SJSA1 (cell line): ENCODE measurements at regions not wholly inside any gene's neighbourhood (a gene's known extent, or its start where the extent isn't known, plus 50 kb on each side); places are given as distances from the start of the nearest gene placed in this dataset.

ENCODE experiments used
- DNase-seq, 2 experiments: peaks; one replicate each; pipeline ENCODE4 v3.0.0-alpha.2; 2015 to 2020; ENCODE audit warnings: low spot score in 2 of 2, low read depth in 1 of 2
- H3K27ac ChIP-seq: fragments of 250-450 bp; sonication (Bioruptor Pico); 2 replicates; pipeline ENCODE4 v1.5.1; 2020; ENCODE audit warnings: mild to moderate bottlenecking, moderate library complexity
- H3K27me3 ChIP-seq: fragments of 250-450 bp; sonication (Bioruptor Pico); replicated peaks from 2 replicates; pipeline ENCODE4 v1.5.1; 2020; ENCODE audit warnings: mild to moderate bottlenecking, moderate library complexity
- H3K36me3 ChIP-seq: fragments of 250-450 bp; sonication (Bioruptor Pico); 2 replicates; pipeline ENCODE4 v1.5.1; 2020; ENCODE audit warnings: mild to moderate bottlenecking
- H3K4me1 ChIP-seq: fragments of 250-450 bp; sonication (Bioruptor Pico); replicated peaks from 2 replicates; pipeline ENCODE4 v1.6.1; 2021; ENCODE audit warnings: mild to moderate bottlenecking
- H3K4me3 ChIP-seq: fragments of 250-450 bp; sonication (Bioruptor Pico); 2 replicates; pipeline ENCODE4 v1.5.1; 2020; ENCODE audit warnings: mild to moderate bottlenecking
- H3K9me3 ChIP-seq: fragments of 250-450 bp; sonication (Bioruptor Pico); replicated peaks from 2 replicates; pipeline ENCODE4 v1.5.1; 2020; ENCODE audit warnings: mild to moderate bottlenecking

GRCh38 chr18:60804415-60804814, 431.8 kb upstream of the MC4R start:
- no peaks in the 10 kb centered on the region for H3K36me3 ChIP-seq
- H3K27ac ChIP-seq: no peak overlapping the region
- no peaks in the 10 kb centered on the region for H3K27me3 ChIP-seq
- no peak for DNase-seq
- H3K4me3 ChIP-seq: no peak overlapping the region
- no peaks in the 10 kb centered on the region for H3K4me1 ChIP-seq
- H3K9me3 ChIP-seq: no peaks in the 10 kb centered on the region

GRCh38 chr18:60809937-60810336, 437.4 kb upstream of the MC4R start:
- no peaks in the 10 kb centered on the region for H3K36me3 ChIP-seq
- no peaks in the 10 kb centered on the region for H3K27me3 ChIP-seq
- H3K4me3 ChIP-seq: no peak overlapping the region
- H3K27ac ChIP-seq: no peak overlapping the region
- no peak for DNase-seq
- H3K9me3 ChIP-seq: no peaks in the 10 kb centered on the region
- H3K4me1 ChIP-seq: no peaks in the 10 kb centered on the region

DNA sequence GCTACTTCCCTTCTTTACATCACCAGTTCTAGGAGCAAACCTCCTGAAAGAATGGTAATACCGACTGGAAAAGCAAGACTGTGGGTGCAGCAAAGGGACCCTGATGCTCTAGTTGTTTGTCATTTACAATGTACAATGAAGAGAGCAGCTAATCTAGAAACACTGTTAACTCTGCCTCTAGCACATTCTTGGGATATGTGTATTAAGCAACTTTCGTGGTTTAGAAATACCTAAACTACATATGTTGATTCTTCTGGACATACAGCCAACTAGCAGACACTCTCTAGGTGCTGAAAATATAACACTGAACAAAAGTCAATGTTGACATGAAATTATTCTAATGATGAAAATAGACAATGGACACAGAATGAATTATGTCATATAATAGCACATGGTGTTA, 440.3 kb upstream of the MC4R start:
- no peak overlapping the region for H3K27ac ChIP-seq
- no peaks in the 10 kb centered on the region for H3K27me3 ChIP-seq
- no peaks in the 10 kb centered on the region for H3K36me3 ChIP-seq
- no peak for DNase-seq
- H3K9me3 ChIP-seq: no peaks in the 10 kb centered on the region
- H3K4me1 ChIP-seq: no peaks in the 10 kb centered on the region
- H3K4me3 ChIP-seq: no peak overlapping the region

DNA sequence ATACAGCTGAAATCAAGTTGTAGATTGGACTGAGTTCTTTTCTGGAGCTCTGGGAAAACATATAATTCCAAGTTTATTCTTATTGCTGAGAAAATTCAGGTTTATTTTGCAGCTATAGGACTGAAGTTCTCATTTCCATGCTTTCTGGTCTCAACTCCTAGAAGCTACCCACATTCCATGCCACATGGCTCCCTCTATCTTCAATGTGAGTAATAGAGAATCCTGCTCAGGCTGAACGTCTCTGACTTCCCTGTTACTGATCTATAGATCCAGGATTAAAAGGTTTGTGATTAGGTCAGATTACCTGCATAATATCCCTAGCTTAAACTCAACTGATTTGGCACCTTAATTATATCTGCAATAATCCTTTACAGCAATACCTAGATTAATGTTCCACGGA, 453.8 kb upstream of the MC4R start:
- no peaks in the 10 kb centered on the region for H3K9me3 ChIP-seq
- no peak overlapping the region for H3K27ac ChIP-seq
- H3K36me3 ChIP-seq: no peaks in the 10 kb centered on the region
- H3K27me3 ChIP-seq: no peaks in the 10 kb centered on the region
- DNase-seq: no peak
- H3K4me3 ChIP-seq: no peak overlapping the region
- no peaks in the 10 kb centered on the region for H3K4me1 ChIP-seq

DNA sequence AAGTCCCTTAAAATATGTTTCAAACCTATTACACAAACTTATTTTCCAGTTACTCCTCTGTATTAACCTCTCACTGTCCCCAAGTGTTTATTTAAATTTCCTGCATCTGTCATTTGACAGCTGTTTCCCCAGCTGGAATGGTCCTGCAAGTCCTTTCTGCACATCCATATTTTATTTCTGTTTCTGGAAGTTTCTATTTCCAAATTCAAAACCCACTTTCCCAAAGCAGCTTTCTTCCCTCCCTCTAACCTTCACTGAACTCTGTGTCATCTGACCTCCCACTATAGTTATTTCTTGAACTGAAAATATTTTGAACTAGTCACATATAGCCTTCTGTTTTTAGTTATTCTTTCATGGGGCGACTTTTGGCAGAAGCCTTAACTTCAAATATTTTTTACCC, 459.4 kb upstream of the MC4R start:
- no peak for DNase-seq
- Histone ChIP-seq H3K27me3 (no peaks in the 10 kb centered on the region), H3K36me3 (no peaks in the 10 kb centered on the region)

GRCh38 chr18:60838677-60839076, 466.1 kb upstream of the MC4R start:
- H3K36me3 ChIP-seq: no peaks in the 10 kb centered on the region
- no peak overlapping the region for H3K4me3 ChIP-seq

More for the DNA sequence above, 459.4 kb upstream of the MC4R start:
- Histone ChIP-seq H3K27ac (no peak overlapping the region), H3K4me1 (no peaks in the 10 kb centered on the region), H3K4me3 (no peak overlapping the region), H3K9me3 (no peaks in the 10 kb centered on the region)

DNA sequence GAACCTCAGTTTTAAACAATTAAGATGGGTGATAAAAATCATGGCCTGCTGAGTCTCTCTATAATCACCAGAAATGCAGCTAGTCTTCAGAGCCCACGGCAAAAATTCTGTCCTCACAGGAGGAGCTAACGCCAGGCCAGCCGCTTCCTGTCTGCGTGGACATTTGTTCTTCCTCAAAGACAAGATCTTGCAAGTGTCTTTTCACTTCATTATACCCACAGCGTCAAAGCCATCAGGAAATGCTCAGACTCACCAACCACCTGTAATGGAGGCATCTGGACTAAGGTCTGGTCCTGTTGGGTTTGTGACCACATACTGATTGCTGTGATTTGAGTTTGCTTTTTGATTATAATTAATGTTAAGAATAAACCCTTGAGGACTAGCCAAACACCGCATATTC, 473.8 kb upstream of the MC4R start:
- no peak overlapping the region for H3K4me3 ChIP-seq
- H3K36me3 ChIP-seq: no peaks in the 10 kb centered on the region
- no peak for DNase-seq
- H3K4me1 ChIP-seq: no peaks in the 10 kb centered on the region
- no peak overlapping the region for H3K27ac ChIP-seq
- H3K9me3 ChIP-seq: no peaks in the 10 kb centered on the region
- H3K27me3 ChIP-seq: no peaks in the 10 kb centered on the region

More at GRCh38 chr18:60838677-60839076, 466.1 kb upstream of the MC4R start:
- Histone ChIP-seq H3K27me3 (no peaks in the 10 kb centered on the region), H3K9me3 (no peaks in the 10 kb centered on the region), H3K4me1 (no peaks in the 10 kb centered on the region), H3K27ac (no peak overlapping the region)
- no peak for DNase-seq

DNA sequence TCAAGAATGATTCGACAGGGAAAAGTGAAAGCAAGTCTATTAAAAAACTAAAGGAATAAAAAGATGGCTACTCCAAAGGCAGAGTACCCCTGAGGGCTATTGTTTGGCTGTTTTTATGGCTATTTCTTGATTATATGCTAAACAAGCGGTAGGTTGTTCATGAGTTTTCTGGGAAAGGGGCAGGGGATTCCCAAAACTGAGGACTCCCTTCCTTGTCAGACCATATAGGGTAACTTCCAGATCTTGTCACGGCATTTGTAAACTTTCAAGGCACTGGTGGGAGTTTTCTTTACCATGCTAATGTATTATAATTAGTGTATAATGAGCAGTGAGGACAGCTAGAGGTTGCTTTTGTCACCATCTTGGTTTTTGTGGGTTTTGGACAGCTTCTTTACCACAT, 474.9 kb upstream of the MC4R start:
- H3K27me3 ChIP-seq: no peaks in the 10 kb centered on the region
- no peak overlapping the region for H3K4me3 ChIP-seq
- no peak overlapping the region for H3K27ac ChIP-seq
- no peaks in the 10 kb centered on the region for H3K4me1 ChIP-seq
- H3K36me3 ChIP-seq: no peaks in the 10 kb centered on the region
- no peak for DNase-seq
- H3K9me3 ChIP-seq: no peaks in the 10 kb centered on the region

- Histone ChIP-seq H3K4me3 (no peak overlapping the region), H3K27ac (no peak overlapping the region), H3K36me3 (no peaks in the 10 kb centered on the region), H3K9me3 (no peaks in the 10 kb centered on the region), H3K27me3 (0 out of 2 replicates have a peak, but pooled peaks cover 4% of the 10 kb centered on the region), H3K4me1 (no peaks in the 10 kb centered on the region)
- no peak for DNase-seq
These were observed 471.7 kb upstream of the CDH20 start for GRCh38 chr18:60861575-60861974.

- DNase-seq: no peak
- no peaks in the 10 kb centered on the region for H3K4me1 ChIP-seq
- no peaks in the 10 kb centered on the region for H3K36me3 ChIP-seq
- 0 out of 2 replicates have a peak, but pooled peaks cover 4% of the 10 kb centered on the region for H3K27me3 ChIP-seq
- H3K9me3 ChIP-seq: no peaks in the 10 kb centered on the region
- H3K27ac ChIP-seq: no peak overlapping the region
- H3K4me3 ChIP-seq: no peak overlapping the region
These were observed 470.2 kb upstream of the CDH20 start for GRCh38 chr18:60862988-60863387.

GRCh38 chr18:60865801-60866200, 467.4 kb upstream of the CDH20 start:
- Histone ChIP-seq H3K4me3 (no peak overlapping the region), H3K36me3 (no peaks in the 10 kb centered on the region), H3K9me3 (no peaks in the 10 kb centered on the region), H3K4me1 (no peaks in the 10 kb centered on the region), H3K27me3 (no peaks in the 10 kb centered on the region), H3K27ac (no peak overlapping the region)
- no peak for DNase-seq

- DNase-seq: no peak
These were observed 462.7 kb upstream of the CDH20 start for GRCh38 chr18:60870261-60871153.

GRCh38 chr18:60872434-60872833, 460.8 kb upstream of the CDH20 start:
- Histone ChIP-seq H3K4me3 (no peak overlapping the region), H3K9me3 (no peaks in the 10 kb centered on the region), H3K27me3 (no peaks in the 10 kb centered on the region), H3K27ac (no peak overlapping the region), H3K4me1 (no peaks in the 10 kb centered on the region), H3K36me3 (no peaks in the 10 kb centered on the region)
- no peak for DNase-seq

More at GRCh38 chr18:60870261-60871153, 462.7 kb upstream of the CDH20 start:
- H3K4me3 ChIP-seq: no peak overlapping the region
- no peaks in the 10 kb centered on the region for H3K9me3 ChIP-seq
- H3K27ac ChIP-seq: no peak overlapping the region
- H3K4me1 ChIP-seq: no peaks in the 10 kb centered on the region
- no peaks in the 10 kb centered on the region for H3K27me3 ChIP-seq
- no peaks in the 10 kb centered on the region for H3K36me3 ChIP-seq

- no peaks in the 10 kb centered on the region for H3K36me3 ChIP-seq
These were observed 459.5 kb upstream of the CDH20 start for GRCh38 chr18:60873708-60874107.

More at GRCh38 chr18:60873708-60874107, 459.5 kb upstream of the CDH20 start:
- H3K4me1 ChIP-seq: no peaks in the 10 kb centered on the region
- H3K4me3 ChIP-seq: no peak overlapping the region
- no peaks in the 10 kb centered on the region for H3K9me3 ChIP-seq
- H3K27ac ChIP-seq: no peak overlapping the region
- DNase-seq: no peak
- no peaks in the 10 kb centered on the region for H3K27me3 ChIP-seq
